ENCODE measurements at regions not wholly inside any gene's neighbourhood (a gene's known extent, or its start where the extent isn't known, plus 50 kb on each side); places are given as distances from the start of the nearest gene placed in this dataset.

- DNase-seq (ENCODE audit: low read depth, low spot score), result no peak
These were observed 51.2 kb upstream of the RNF144B start for GRCh38 chr6:18335948-18336347.

GRCh38 chr6:18334251-18334650, 52.9 kb upstream of the RNF144B start:
- DNase-seq (ENCODE audit: low read depth, low spot score), result no peak

DNA sequence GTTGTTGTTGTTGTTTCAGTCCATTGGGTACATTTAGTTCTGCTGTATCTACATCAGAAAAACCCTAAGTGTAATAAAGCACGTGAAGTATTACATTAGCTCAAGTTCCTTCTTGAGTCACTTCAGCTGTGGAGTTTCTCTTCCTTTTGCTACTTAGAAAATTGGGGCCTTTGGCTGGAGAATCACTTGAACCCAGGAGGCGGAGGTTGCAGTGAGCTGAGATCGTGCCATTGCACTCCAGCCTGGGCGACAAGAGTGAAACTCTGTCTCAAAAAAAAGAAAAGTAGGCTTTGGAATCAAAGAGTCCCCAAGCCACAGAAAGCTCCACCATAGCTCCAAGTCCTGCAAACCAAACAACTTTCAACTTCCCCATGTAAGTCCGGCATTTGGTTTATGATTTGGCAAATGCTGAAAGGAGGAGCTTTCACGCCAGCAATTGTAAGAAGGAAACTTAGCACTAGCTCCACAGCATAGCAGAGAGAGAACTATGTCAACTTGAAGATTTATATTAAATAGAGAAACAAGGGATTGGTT, 56.5 kb upstream of the RNF144B start:
- DNase-seq (ENCODE audit: low read depth, low spot score), result no peak

GRCh38 chr6:18329776-18330175, 57.4 kb upstream of the RNF144B start:
- DNase-seq (ENCODE audit: low read depth, low spot score), result no peak

GRCh38 chr6:18328540-18328939, 58.6 kb upstream of the RNF144B start:
- DNase-seq (ENCODE audit: low read depth, low spot score), result no peak

DNA sequence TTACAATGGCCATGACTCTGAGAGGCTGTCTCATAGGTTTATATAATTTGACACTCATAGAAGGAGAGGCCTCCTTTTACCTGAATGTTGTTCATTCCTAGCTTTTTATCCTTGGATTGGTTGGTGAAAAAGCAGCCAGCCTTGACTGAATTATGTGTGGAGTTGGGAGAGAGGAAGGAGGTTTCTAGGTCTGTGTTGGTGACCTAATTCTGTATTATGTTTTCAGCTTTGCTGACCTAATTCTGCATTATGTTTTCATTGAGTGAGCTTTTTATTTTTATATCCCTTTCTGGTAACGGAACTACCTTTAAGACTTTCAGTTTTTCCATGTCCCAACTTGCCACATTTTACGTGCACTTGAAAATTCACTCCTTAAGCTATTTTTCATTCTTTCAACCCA, 59.1 kb upstream of the RNF144B start:
- DNase-seq (ENCODE audit: low read depth, low spot score), result no peak

DNA sequence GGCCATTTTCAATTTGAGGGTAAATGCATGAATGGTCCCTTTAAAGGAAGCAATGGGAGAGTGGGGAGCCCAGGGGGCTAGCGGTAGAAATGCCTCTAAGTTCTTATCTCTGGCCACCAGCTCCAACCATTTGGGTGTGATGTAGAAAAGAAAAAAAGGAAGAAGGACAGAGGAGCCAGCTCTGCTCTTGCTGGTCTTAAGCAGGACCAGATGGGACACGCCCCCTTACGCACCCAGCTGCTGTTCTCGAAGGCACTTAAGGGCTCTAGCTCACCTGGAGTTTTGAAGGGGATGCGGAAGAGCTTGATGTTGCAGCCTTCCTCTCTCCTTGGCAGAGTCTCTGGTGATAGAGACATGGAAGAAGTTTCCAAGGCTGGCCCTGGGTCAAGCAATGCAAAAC, 59.5 kb upstream of the RNF144B start:
- DNase-seq (ENCODE audit: low read depth, low spot score), result no peak

DNA sequence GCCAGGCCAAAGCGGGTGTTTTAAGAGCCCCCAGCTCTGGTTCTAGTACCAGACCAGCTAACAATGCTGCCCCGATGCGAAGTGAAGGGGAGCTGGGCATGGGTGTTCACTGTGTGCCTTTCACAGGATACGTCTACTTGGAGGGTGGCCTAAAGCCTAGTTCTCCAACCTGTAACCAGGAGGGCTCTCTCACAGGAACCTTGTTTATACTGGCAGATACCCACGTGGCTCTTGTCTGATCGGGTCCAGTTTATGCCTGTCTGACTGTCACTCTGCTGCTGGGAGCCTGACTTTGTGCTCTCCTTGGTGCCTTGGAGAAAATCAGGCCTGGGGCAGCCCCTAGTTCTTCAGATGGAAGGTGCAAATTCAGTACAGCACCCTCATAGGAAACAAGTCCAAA, 60.2 kb upstream of the RNF144B start:
- DNase-seq (ENCODE audit: low read depth, low spot score), result no peak

GRCh38 chr6:18326001-18326400, 61.1 kb upstream of the RNF144B start:
- DNase-seq (ENCODE audit: low read depth, low spot score), result no peak

- DNase-seq (ENCODE audit: low read depth, low spot score), result no peak
These were observed 60.3 kb upstream of the DEK start for GRCh38 chr6:18324706-18325042.

DNA sequence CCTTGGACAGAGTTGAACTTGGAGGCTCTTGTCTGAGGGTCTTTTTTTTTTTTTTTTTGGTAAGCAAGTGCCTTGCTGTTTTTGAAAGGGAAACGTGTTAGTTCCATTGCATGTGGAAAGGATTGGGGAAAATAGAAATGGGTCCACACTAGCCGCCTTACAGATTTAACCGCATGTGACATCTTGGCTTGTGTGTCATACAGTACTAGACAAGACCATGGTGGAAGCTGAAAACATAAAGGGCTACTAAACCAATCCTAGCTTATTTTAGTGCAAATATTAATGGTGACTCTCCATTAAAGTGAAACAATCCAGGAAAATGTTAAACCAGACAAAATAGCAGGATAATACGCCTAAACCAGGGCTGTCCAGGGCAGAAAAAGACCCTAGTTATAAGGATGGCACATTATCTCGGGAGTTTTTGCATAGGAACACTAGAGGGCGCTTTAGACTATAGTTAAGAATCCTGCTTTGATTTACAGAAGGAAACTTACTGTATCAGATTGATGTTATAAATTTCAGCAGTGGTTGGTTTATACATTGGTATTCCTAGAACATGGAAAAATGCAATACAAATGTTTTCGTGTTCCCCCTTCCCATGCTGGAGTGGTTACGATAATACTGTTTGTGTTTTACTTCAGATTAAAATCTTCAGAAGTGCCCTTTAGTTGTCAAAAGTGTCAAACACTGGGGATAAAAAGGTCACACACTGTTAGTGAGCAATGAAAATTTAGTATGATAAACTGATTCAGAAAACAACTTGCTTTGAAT, 59.8 kb upstream of the DEK start:
- DNase-seq (ENCODE audit: low read depth, low spot score), result peak; percentile 0

DNA sequence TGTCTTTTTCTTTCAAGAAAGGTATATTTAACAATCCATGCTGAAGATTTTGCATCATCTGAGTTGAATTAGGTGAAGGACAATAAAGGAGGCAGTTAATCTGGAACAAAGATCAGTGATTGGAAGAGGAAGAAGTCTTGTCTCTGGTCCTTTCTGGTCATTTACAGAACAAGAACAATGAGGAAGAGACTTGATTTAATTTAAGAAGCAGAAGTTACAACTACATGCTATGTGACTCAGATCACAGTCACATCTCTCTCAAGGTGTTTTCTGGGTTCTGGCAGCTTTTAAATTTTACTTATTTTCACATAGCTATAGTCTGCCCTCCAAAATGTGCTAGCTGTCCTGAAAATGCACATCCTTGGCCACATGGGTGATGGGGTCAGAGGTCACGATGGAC, 53.5 kb upstream of the DEK start:
- no peak for DNase-seq (ENCODE audit: low read depth, low spot score)

DNA sequence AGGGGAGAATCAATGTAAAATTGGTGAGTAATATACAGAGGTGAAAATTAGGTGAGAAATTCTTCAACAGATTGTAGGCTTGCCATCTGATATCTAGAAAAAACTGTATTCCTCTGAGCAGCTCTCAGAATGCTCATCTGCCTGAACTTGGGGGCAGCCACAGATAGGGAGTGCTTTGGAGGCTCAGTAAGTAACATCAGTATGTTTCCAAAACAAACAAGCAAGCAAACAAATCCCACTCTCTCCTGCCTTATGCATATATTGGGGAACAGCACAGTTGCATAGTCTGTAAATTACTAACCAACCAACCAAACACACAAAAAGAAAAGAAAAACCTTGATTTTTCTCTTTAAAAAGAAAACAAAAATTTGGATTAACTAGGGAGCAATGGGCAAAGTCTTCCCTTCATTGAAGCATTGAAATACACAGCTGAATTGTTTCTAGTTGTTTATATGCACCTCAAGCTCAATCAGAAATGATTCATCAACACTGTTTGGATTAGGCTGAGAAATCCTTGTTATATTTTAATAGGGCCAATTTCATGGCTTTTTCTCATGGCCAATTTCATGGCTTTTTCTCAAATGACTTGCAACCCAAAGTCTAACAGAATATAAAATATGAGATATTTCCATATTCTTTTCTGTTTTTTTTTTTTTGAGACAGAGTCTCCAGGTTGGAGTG, 50.1 kb upstream of the DEK start:
- no peak for DNase-seq (ENCODE audit: low read depth, low spot score)

All from activated CD4-positive, CD25-positive, alpha-beta regulatory T cell treated with anti-CD3 and anti-CD28 coated beads, Interleukin-2, amount 50 U/mL, for 16 hours (primary cell).